ENCODE measurements at regions not wholly inside any gene's neighbourhood (a gene's known extent, or its start where the extent isn't known, plus 50 kb on each side); places are given as distances from the start of the nearest gene placed in this dataset.
"Not testable (repeated sequence)": the region's sequence is repeated elsewhere in the genome, so short reads cannot be mapped to it uniquely, and the experiment has no call there.

- DNase-seq: peak; percentile 73
Observed at GRCh38 chr17:47066841-47067682, 88.0 kb upstream of the RPRML start.

- DNase-seq: no peak
Observed at GRCh38 chr17:47066095-47066494, 87.0 kb upstream of the RPRML start.

- no peak for DNase-seq
Observed at GRCh38 chr17:47064684-47065083, 85.6 kb upstream of the RPRML start.

GRCh38 chr17:47063475-47063874, 84.4 kb upstream of the RPRML start:
- no peak for DNase-seq

- DNase-seq: not testable (repeated sequence)
Observed at GRCh38 chr17:47062851-47063250, 83.8 kb upstream of the RPRML start.

GRCh38 chr17:47060005-47060404, 81.0 kb upstream of the RPRML start:
- not testable (repeated sequence) for DNase-seq

- no peak for DNase-seq
Observed at GRCh38 chr17:47057830-47058229, 78.8 kb upstream of the RPRML start.

GRCh38 chr17:47057279-47057678, 78.2 kb upstream of the RPRML start:
- DNase-seq: not testable (repeated sequence)

GRCh38 chr17:47056687-47057086, 77.6 kb upstream of the RPRML start:
- not testable (repeated sequence) for DNase-seq

Data from activated CD8-positive, alpha-beta memory T cell treated with anti-CD3 and anti-CD28 coated beads, Interleukin-2, amount 50 U/mL, for 4 hours (primary cell).